K562 (cell line): ENCODE measurements at regions not wholly inside any gene's neighbourhood (a gene's known extent, or its start where the extent isn't known, plus 50 kb on each side); places are given as distances from the start of the nearest gene placed in this dataset.

Source experiments
- CBX8 ChIP-seq: fragments of 200-600 bp; sonication (generic); IDR thresholded peaks from 2 replicates; pipeline ENCODE4 v1.6.1; 2012; ENCODE audit warnings: borderline replicate concordance, mixed run types, low read depth, mild to moderate bottlenecking, moderate library complexity, mixed read lengths, low read length, control low read depth, inconsistent platforms; ENCODE audit not compliant: poor library complexity, severe bottlenecking; ENCODE audit errors: extremely low read depth
- GTF2F1 ChIP-seq: IDR thresholded peaks from 2 replicates; pipeline ENCODE4 v1.6.1; 2011; ENCODE audit warnings: low read depth, low read length, improper control_type of control experiment
- TF ChIP-seq, protein P1 (sequence below), 2 experiments: fragments of 450-650 bp in 1 of 2; IDR thresholded peaks; 2 replicates each; pipeline ENCODE4 v1.6.1; 2011 to 2017; ENCODE audit warnings: low read depth in 2 of 2, antibody characterized with exemption in 1 of 2, borderline replicate concordance in 1 of 2, low read length in 1 of 2, mild to moderate bottlenecking in 1 of 2, mixed read lengths in 1 of 2; ENCODE audit not compliant: control insufficient read depth in 1 of 2
- TF ChIP-seq, protein P2 (sequence below): fragments of 250-450 bp; sonication (Bioruptor Pico); IDR thresholded peaks from 2 replicates; pipeline ENCODE4 v1.5.0; 2022; ENCODE audit warnings: mild to moderate bottlenecking
- TF ChIP-seq, protein P3 (sequence below): fragments of 450-650 bp; IDR thresholded peaks from 2 replicates; pipeline ENCODE4 v1.6.1; 2016; ENCODE audit warnings: mild to moderate bottlenecking

DNA sequence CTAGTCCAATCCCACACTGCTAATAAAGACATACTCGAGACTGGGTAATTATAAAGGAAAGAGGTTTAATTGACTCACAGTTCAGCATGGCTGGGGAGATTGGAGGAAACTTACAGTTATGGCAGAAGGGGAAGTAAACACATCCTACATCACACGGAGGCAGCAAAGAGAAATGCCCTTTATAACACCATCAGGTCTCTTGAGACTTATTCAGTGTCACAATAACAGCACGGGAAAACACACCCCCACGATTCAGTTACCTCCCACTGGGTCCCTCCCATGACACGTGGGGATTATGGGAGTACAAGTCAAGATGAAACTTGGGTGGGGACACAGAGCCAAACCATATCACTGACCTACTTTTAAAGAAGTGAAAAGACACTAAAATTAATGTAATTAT, 1130.4 kb upstream of the SLC10A2 start (continued):
- TF ChIP-seq, protein P1, sequence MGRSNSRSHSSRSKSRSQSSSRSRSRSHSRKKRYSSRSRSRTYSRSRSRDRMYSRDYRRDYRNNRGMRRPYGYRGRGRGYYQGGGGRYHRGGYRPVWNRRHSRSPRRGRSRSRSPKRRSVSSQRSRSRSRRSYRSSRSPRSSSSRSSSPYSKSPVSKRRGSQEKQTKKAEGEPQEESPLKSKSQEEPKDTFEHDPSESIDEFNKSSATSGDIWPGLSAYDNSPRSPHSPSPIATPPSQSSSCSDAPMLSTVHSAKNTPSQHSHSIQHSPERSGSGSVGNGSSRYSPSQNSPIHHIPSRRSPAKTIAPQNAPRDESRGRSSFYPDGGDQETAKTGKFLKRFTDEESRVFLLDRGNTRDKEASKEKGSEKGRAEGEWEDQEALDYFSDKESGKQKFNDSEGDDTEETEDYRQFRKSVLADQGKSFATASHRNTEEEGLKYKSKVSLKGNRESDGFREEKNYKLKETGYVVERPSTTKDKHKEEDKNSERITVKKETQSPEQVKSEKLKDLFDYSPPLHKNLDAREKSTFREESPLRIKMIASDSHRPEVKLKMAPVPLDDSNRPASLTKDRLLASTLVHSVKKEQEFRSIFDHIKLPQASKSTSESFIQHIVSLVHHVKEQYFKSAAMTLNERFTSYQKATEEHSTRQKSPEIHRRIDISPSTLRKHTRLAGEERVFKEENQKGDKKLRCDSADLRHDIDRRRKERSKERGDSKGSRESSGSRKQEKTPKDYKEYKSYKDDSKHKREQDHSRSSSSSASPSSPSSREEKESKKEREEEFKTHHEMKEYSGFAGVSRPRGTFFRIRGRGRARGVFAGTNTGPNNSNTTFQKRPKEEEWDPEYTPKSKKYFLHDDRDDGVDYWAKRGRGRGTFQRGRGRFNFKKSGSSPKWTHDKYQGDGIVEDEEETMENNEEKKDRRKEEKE (IDR thresholded peaks at IDR 0.05; ENCODE audit: borderline replicate concordance in 1 of 2, control insufficient read depth in 1 of 2, low read depth in 2 of 2, low read length in 1 of 2), result no peak
- TF ChIP-seq CBX8 (no peak), GTF2F1 (no peak)
- TF ChIP-seq, protein P2, sequence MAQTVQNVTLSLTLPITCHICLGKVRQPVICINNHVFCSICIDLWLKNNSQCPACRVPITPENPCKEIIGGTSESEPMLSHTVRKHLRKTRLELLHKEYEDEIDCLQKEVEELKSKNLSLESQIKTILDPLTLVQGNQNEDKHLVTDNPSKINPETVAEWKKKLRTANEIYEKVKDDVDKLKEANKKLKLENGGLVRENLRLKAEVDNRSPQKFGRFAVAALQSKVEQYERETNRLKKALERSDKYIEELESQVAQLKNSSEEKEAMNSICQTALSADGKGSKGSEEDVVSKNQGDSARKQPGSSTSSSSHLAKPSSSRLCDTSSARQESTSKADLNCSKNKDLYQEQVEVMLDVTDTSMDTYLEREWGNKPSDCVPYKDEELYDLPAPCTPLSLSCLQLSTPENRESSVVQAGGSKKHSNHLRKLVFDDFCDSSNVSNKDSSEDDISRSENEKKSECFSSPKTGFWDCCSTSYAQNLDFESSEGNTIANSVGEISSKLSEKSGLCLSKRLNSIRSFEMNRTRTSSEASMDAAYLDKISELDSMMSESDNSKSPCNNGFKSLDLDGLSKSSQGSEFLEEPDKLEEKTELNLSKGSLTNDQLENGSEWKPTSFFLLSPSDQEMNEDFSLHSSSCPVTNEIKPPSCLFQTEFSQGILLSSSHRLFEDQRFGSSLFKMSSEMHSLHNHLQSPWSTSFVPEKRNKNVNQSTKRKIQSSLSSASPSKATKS (CRISPR knock-in tag), result no peak
- TF ChIP-seq, protein P3, sequence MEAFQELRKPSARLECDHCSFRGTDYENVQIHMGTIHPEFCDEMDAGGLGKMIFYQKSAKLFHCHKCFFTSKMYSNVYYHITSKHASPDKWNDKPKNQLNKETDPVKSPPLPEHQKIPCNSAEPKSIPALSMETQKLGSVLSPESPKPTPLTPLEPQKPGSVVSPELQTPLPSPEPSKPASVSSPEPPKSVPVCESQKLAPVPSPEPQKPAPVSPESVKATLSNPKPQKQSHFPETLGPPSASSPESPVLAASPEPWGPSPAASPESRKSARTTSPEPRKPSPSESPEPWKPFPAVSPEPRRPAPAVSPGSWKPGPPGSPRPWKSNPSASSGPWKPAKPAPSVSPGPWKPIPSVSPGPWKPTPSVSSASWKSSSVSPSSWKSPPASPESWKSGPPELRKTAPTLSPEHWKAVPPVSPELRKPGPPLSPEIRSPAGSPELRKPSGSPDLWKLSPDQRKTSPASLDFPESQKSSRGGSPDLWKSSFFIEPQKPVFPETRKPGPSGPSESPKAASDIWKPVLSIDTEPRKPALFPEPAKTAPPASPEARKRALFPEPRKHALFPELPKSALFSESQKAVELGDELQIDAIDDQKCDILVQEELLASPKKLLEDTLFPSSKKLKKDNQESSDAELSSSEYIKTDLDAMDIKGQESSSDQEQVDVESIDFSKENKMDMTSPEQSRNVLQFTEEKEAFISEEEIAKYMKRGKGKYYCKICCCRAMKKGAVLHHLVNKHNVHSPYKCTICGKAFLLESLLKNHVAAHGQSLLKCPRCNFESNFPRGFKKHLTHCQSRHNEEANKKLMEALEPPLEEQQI, result no peak
